Neutrophil (primary cell): ENCODE measurements at regions not wholly inside any gene's neighbourhood (a gene's known extent, or its start where the extent isn't known, plus 50 kb on each side); places are given as distances from the start of the nearest gene placed in this dataset.

Experiments
- H3K27ac ChIP-seq: fragments of 200-600 bp; sonication (generic); 2 replicates; pipeline ENCODE4 v1.5.1; 2016; ENCODE audit warnings: mild to moderate bottlenecking, moderate library complexity
- H3K27me3 ChIP-seq: fragments of 200-600 bp; sonication (generic); 2 replicates; pipeline ENCODE4 v1.6.0; 2016; ENCODE audit warnings: mild to moderate bottlenecking
- H3K36me3 ChIP-seq: fragments of 200-600 bp; sonication (generic); 2 replicates; pipeline ENCODE4 v1.5.1; 2017
- H3K4me1 ChIP-seq, 2 experiments: fragments of 200-600 bp in 1 of 2; sonication (generic) in 1 of 2; 1 replicate in 1 of 2; 2 replicates in 1 of 2; pipeline versions ENCODE4 v1.5.1 to v1.6.1; 2013 to 2016; ENCODE audit warnings: low read depth in 1 of 2, low read length in 1 of 2, mild to moderate bottlenecking in 1 of 2, moderate library complexity in 1 of 2; ENCODE audit not compliant: control insufficient read depth in 1 of 2, insufficient read depth in 1 of 2
- H3K4me3 ChIP-seq, 2 experiments: fragments of 200-600 bp in 1 of 2; sonication (generic) in 1 of 2; 1 replicate in 1 of 2; 2 replicates in 1 of 2; pipeline ENCODE4 v1.5.1; 2013 to 2016; ENCODE audit warnings: low read depth in 1 of 2, low read length in 1 of 2, mild to moderate bottlenecking in 1 of 2, moderate library complexity in 1 of 2
- H3K9me3 ChIP-seq: fragments of 200-600 bp; sonication (generic); 2 replicates; pipeline ENCODE4 v1.5.1; 2016
- TF ChIP-seq, protein P1 (sequence below): fragments of 200-600 bp; sonication (generic); IDR thresholded peaks from 2 replicates; pipeline ENCODE4 v1.5.1; 2016; ENCODE audit warnings: antibody characterized with exemption

DNA sequence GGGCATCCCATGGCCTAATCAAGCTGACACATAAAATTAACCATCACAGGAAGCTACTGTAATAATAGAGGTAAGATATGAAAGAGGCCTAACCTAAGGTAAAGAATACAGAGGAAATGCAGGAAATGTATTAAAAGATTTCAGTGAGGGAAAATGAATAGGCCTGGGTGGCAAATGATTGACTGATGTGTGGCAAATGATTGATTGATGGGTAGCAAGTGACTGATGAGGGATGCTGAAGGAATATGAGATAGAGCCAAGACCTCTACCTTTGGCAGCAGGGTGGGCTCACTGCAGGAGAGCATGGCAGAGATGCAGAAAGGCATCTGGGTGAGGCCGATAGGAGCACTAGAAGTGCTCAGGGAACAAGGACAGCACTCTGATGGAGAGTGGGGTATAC lies 172.9 kb downstream of the KCTD12 start:
- Histone ChIP-seq H3K4me3 (no peak overlapping the region), H3K9me3 (no peaks in the 10 kb centered on the region), H3K27me3 (no peaks in the 10 kb centered on the region), H3K36me3 (no peaks in the 10 kb centered on the region), H3K27ac (no peak overlapping the region), H3K4me1 (no peaks in the 10 kb centered on the region)
- TF ChIP-seq, protein P1, sequence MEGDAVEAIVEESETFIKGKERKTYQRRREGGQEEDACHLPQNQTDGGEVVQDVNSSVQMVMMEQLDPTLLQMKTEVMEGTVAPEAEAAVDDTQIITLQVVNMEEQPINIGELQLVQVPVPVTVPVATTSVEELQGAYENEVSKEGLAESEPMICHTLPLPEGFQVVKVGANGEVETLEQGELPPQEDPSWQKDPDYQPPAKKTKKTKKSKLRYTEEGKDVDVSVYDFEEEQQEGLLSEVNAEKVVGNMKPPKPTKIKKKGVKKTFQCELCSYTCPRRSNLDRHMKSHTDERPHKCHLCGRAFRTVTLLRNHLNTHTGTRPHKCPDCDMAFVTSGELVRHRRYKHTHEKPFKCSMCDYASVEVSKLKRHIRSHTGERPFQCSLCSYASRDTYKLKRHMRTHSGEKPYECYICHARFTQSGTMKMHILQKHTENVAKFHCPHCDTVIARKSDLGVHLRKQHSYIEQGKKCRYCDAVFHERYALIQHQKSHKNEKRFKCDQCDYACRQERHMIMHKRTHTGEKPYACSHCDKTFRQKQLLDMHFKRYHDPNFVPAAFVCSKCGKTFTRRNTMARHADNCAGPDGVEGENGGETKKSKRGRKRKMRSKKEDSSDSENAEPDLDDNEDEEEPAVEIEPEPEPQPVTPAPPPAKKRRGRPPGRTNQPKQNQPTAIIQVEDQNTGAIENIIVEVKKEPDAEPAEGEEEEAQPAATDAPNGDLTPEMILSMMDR = no peak

DNA sequence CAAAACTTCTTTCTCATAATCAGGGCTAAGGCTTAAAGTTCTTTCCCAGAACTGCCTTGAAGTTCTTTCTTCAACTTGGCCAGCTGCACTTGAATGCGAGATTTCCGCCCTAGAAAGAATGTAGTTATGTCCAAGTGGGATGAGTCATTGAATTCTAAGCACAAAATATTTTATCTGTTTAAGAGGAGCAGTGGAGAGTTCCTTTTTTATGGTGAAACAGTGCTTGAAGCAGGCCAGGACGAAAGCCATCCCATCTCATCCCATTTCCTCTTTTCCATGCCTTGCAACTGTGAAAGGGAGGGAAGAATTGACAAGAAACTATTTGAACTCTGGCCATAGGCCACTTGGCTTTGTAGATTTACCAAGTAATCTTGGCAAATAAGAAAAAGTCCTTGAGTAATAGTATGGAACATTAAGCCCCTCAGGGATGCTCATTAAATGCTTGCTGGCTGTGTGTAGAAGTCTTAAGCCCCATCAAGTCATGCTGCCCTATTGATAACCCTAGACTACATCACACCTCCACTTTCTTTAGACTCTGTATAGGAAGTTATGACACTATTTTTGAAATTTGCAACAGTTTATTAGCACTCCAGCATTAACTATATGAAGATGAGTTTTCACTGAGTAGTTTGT lies 174.5 kb downstream of the KCTD12 start:
- Histone ChIP-seq H3K27ac (no peak overlapping the region), H3K4me3 (no peak overlapping the region)
- TF ChIP-seq, protein P1 = no peak

DNA sequence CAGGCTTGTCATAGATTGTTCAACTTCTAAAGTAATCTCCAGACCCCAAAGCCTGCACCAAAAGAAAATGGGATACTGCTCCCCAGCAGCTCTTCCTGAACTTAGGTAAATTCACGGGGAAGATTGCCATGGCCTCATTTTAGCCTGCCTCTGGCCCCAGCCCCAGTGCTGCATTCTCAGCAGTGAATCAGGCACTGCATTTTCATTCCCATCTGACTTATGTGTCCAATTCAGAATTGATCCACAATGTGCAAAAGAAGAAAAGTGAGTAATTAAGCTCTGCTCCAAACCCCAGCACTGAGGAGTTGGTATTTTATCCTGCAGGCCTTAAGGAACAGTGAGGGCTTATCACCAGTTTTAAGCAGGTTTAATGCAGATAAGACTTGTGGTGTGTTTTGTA lies 176.4 kb downstream of the KCTD12 start:
- Histone ChIP-seq H3K4me1 (no peaks in the 10 kb centered on the region), H3K36me3 (no peaks in the 10 kb centered on the region), H3K27me3 (no peaks in the 10 kb centered on the region), H3K27ac (no peak overlapping the region), H3K4me3 (no peak overlapping the region), H3K9me3 (no peaks in the 10 kb centered on the region)
- TF ChIP-seq, protein P1 = no peak

More for the DNA sequence above, 174.5 kb downstream of the KCTD12 start:
- Histone ChIP-seq H3K27me3 (no peaks in the 10 kb centered on the region), H3K36me3 (no peaks in the 10 kb centered on the region), H3K9me3 (no peaks in the 10 kb centered on the region), H3K4me1 (no peaks in the 10 kb centered on the region)

DNA sequence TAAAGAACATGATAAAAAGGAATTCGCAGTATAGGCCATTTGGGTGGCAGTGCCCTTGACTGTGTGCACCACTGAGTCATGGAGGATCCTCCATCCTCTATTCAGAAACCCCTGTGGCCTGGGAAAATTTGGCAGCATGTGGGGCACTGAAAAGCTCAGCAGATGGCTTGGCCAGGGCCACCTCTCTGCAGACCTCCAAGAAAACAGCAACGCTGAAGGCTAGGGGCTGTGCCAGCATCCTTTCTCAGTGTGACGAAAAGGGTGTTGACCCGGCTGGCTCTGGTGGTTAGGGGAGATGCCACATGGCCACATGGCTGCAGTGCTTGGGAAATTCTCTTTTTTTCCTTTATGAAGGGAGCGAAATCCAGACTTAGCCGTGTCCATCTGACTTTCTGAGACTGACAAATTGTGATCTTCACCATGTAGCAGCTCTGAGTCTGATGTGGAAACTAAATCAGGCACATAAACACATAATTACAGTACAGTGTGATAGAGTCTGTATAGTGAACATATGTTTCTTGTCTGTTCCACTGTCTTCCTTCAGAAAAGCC lies 178.0 kb downstream of the KCTD12 start:
- H3K36me3 ChIP-seq = no peaks in the 10 kb centered on the region
- no peaks in the 10 kb centered on the region for H3K4me1 ChIP-seq
- TF ChIP-seq, protein P1 = no peak
- no peak overlapping the region for H3K4me3 ChIP-seq
- no peaks in the 10 kb centered on the region for H3K9me3 ChIP-seq
- no peak overlapping the region for H3K27ac ChIP-seq
- H3K27me3 ChIP-seq = no peaks in the 10 kb centered on the region

DNA sequence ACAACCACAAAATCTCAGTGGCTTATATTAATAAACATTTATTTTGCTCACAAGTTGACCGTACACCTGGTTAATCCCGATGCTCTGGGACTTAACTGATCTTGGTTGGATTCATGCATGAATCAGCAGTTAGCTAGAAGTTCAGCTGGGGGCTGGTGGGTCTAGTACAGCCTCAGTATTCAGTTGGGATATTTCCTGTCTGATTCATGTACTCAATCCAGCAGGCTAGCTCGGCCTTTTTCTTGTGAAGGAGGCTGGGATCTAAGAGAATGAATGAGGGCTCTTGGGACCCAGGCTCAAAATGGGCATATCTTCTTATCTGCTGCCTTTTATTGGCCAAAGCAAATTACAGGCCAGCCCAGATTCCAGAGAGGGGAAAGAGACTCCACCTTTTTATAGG lies 178.8 kb downstream of the KCTD12 start:
- Histone ChIP-seq H3K36me3 (no peaks in the 10 kb centered on the region), H3K27ac (no peak overlapping the region), H3K4me1 (no peaks in the 10 kb centered on the region), H3K9me3 (no peaks in the 10 kb centered on the region), H3K27me3 (no peaks in the 10 kb centered on the region), H3K4me3 (no peak overlapping the region)
- TF ChIP-seq, protein P1 = no peak
